GM06990 (cell line): ENCODE measurements at regions not wholly inside any gene's neighbourhood (a gene's known extent, or its start where the extent isn't known, plus 50 kb on each side); places are given as distances from the start of the nearest gene placed in this dataset.
"Not testable (repeated sequence)": the region's sequence is repeated elsewhere in the genome, so short reads cannot be mapped to it uniquely, and the experiment has no call there.

Source experiments
- DNase-seq: peaks from one replicate; pipeline ENCODE4 v3.0.0-alpha.2; 2011; ENCODE audit not compliant: insufficient read length; ENCODE audit errors: extremely low read depth
- H3K27me3 ChIP-seq: replicated peaks from 2 replicates; pipeline ENCODE4 v1.6.0; 2011; ENCODE audit warnings: low read length; ENCODE audit not compliant: control insufficient read depth, insufficient read depth
- H3K36me3 ChIP-seq: 2 replicates; pipeline ENCODE4 v1.5.1; 2011; ENCODE audit warnings: low read length; ENCODE audit not compliant: control insufficient read depth, insufficient read depth
- H3K4me3 ChIP-seq: replicated peaks from 2 replicates; pipeline ENCODE4 v1.5.1; 2011; ENCODE audit warnings: low read depth, mild to moderate bottlenecking, control low read depth, low read length
- TF ChIP-seq, protein P1 (sequence below): IDR thresholded peaks from 2 replicates; pipeline ENCODE4 v1.5.1; 2011; ENCODE audit warnings: low read length, control low read depth, mild to moderate bottlenecking, inconsistent platforms; ENCODE audit not compliant: insufficient read depth, poor library complexity, severe bottlenecking

DNA sequence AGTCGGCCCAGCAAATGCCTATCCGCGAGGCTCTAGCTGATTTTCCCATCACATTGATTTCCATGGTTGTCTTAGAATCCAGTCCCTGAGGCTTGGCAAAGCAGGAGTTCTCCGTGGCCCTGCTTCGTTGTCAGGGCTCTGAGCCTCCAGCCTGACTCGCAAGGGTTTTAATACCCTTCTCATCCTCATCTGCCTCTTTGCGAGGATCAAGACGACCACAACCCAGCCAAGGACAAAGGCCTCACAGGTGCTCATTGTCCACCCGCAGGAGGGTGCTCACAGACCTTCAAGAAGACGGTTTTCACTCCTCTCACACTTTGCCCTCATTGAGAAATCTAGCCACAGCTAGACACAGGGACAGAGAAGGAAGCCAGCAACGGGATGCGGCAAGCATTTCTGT is 610.8 kb downstream of the KCNJ18 start:
- H3K27me3 ChIP-seq, result no peaks in the 10 kb centered on the region
- no peaks in the 10 kb centered on the region for H3K36me3 ChIP-seq
- TF ChIP-seq, protein P1, sequence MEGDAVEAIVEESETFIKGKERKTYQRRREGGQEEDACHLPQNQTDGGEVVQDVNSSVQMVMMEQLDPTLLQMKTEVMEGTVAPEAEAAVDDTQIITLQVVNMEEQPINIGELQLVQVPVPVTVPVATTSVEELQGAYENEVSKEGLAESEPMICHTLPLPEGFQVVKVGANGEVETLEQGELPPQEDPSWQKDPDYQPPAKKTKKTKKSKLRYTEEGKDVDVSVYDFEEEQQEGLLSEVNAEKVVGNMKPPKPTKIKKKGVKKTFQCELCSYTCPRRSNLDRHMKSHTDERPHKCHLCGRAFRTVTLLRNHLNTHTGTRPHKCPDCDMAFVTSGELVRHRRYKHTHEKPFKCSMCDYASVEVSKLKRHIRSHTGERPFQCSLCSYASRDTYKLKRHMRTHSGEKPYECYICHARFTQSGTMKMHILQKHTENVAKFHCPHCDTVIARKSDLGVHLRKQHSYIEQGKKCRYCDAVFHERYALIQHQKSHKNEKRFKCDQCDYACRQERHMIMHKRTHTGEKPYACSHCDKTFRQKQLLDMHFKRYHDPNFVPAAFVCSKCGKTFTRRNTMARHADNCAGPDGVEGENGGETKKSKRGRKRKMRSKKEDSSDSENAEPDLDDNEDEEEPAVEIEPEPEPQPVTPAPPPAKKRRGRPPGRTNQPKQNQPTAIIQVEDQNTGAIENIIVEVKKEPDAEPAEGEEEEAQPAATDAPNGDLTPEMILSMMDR, result no peak
- DNase-seq, result no peak
- no peak overlapping the region for H3K4me3 ChIP-seq

DNA sequence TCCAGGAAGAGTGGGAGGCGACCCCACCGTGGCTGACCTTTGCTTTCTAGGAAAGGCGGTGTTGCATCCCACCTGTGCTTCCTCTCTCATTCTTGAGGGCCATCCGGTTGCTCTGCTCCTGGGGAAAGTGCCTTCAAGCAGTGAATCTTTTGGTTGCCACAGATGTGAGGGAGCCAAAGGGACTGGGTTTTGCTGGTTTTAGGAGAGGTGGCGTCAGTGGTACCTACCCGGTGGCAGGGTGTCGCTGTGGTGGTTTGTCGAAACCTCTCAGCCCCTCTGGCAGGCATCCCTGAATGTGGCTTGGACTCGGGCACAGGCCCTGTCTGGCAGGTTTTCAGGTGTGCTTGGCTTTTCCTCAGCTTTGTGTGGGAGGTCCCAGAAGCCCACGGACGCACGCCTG is 611.5 kb downstream of the KCNJ18 start:
- TF ChIP-seq, protein P1, result no peak
- no peak overlapping the region for H3K4me3 ChIP-seq
- no peaks in the 10 kb centered on the region for H3K27me3 ChIP-seq
- H3K36me3 ChIP-seq, result no peaks in the 10 kb centered on the region
- DNase-seq, result no peak

DNA sequence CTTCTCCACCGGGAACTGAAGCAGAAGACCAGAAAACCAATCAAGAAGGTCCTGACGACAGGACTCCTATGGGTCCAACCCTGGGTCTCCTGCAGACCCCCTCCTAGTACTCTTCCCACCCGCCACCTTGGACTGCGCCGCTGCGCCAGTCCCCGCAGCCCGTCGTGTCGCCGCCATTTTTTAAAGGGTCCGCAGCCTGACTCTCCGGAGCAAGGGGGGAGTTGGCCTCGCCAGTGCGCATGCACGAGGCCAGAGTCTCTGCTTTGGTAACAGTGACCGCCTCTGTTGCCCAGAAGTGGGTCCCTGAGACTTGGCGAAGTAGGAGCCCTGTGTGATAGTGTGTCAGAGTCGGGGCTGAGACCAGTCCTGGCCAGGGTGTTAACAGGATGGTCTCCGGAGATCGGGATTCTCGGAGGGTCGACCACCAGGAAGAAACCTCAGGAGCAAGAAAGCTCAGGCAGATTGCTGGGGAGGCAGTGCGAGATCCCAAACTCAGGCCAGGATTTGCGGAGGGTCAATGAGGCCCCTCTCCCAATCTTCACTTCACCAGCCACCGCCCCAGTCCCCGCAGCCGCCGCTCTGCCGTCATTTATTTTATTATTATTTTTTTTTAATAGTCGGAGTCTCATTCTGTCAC is 612.5 kb downstream of the KCNJ18 start:
- TF ChIP-seq, protein P1, result no peak
- DNase-seq, result no peak
- Histone ChIP-seq H3K4me3 (no peak overlapping the region), H3K27me3 (no peaks in the 10 kb centered on the region), H3K36me3 (no peaks in the 10 kb centered on the region)

DNA sequence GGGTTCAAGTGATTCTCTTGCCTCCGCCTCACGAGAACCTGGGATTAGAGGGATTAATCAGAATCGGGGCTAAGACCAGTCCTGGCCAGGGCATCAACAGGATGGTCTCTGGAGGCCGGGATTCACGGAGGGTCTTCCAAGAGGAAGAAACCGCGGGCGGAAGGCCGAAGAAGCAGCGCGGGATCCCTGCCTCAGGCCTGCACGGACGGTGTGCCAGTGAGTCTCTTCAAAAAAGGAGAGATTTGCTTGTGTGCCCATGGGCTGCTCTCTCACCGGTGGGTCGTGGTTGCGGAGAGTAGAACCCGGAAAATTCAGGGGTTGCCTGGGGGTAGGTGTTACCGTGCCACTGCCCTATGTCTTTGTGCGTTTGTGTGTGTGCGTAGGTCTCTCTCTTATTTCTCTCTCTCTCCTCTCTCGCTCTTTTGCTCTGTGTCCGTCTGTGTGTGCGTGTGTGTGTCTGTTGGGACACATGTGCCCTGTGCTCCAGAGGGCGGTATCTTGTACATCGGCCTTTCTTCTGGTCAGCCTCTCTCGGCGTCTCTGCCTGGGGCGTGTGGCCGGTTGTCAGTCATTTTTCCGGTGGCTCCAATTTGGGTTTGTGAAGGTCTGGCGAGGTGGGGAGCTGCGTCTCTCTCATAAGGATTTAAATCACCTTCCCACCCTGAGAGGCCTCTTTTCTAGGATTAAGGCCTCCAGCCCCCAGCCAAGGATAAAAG is 613.2 kb downstream of the KCNJ18 start:
- no peak overlapping the region for H3K4me3 ChIP-seq
- no peaks in the 10 kb centered on the region for H3K27me3 ChIP-seq
- TF ChIP-seq, protein P1, result no peak
- DNase-seq, result no peak
- H3K36me3 ChIP-seq, result no peaks in the 10 kb centered on the region

DNA sequence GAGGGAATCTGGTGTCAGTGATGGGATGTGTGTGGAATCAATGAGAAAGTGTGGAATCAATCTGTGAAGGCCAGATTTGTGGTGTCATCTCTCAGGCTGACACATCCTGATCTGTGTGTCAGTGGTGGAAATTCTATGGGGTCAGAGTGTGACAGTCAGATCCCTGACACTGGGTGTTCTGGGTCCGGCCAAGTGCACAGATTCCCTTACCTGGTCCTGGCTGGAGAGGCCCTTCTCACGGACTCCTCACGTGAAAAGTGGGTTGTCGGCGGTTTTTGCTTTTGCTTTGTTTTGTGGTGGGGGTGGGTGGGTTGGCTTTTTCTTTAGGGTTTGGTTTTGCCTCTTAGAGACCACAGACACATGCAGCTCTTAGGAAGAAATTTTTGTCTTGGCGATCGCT is 618.0 kb downstream of the KCNJ18 start:
- H3K36me3 ChIP-seq, H3K4me3 ChIP-seq, DNase-seq, H3K27me3 ChIP-seq: not testable (repeated sequence)

DNA sequence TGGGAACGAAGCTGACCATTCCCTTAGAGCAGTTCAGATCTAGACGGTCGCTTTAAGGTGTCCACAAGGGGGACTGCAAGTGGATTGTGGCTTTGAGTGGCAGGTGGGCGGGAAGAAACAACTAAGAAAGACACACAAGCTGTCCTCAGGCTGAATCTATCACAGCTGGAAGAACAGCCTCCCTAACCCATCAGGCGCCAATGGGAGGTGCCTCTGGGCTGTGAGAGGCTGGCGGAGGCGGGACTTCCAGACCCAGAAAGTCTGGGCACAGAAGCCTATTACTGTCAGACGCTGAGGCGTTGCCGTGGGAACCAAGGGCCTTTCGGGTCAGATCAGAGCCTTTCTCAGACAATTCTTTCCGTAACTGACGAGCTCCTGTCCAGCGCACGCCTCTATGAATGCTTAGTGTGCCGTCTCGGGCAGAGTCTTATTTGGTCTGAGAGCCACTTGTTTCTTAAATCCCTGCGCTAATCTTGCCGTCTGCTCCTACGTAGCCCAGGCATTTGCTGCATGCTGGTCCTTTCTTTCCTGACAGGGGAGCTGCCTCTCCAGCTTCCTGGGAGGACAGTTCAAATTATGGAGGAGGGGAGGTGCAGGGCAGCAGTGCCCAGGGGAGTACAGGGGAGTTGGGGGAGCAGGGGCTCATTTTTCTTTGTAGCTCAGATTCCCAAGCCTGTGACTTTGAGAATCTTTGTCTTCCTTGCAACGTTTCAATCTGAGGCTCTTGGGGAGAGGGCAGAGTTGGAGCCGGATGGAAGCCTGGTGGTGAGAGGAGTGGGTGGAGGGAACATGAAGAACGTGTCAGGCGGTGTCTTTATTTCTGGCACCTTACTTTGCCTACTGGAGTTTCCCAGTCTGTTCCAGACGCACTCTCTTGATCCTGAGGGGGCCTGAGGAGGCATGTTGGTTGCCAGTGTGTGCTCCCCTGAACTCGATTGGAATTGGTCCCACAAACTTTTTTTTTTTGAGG is 618.7 kb downstream of the KCNJ18 start:
- Histone ChIP-seq H3K27me3 (no peaks in the 10 kb centered on the region), H3K4me3 (no peak overlapping the region), H3K36me3 (no peaks in the 10 kb centered on the region)
- TF ChIP-seq, protein P1, result no peak
- DNase-seq, result no peak

DNA sequence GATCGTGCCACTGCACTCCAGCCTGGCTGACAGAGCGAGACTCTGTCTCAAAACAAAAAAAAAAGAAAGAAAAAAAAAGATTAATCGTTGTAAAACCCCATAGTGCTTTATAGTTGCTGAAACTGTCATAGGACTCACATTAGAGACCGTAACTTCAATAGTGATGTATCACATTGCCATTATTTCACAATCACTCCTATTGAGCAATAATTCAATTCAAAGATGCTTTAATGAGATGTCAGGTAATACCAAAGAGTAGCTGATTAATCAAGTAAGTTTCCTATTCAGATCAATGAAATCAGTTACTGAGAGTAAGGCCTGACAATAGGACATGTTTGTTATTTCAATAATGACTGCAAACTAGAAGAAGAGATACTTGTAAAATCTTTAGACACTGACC is 628.7 kb downstream of the KCNJ18 start:
- not testable (repeated sequence) for H3K27me3 ChIP-seq, H3K36me3 ChIP-seq, H3K4me3 ChIP-seq, DNase-seq

DNA sequence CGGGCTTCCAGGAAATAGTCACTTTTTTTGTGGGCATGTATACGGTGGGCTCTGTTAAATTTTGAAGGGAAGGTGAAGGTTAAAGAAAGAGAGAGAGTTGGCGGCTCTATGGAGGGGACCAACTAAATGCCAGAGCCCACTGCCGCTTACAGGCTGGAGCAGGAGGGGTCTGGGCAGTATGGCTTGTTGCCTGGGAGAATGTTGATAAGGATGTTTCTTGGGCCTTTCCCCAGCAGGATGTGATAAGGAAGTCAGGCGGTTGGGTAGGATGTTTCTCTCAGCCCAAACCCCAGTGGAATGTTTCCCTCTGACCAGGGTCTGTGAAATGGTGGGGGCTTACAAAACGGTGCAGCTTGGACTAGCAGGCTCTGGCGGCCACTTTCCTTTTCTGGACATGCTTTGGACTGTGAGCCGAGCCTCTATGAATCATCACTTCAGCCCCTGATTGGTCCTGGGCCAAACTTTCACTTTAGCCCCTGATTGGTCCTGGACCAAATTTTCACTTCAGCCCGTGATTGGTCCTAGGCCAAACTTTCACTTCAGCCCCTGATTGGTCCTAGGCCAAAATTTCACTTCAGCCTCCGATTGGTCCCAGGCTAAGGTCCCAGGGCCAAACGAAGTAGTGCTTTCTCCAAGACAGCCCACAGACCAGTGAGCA is 630.7 kb downstream of the KCNJ18 start:
- not testable (repeated sequence) for H3K36me3 ChIP-seq, DNase-seq, H3K4me3 ChIP-seq, H3K27me3 ChIP-seq
